Ishikawa (cell line): ENCODE measurements at regions not wholly inside any gene's neighbourhood (a gene's known extent, or its start where the extent isn't known, plus 50 kb on each side); places are given as distances from the start of the nearest gene placed in this dataset.

ENCODE experiments used
- CEBPB ChIP-seq: IDR thresholded peaks from 2 replicates; pipeline ENCODE4 v1.6.1; 2012
- CREB1 ChIP-seq: IDR thresholded peaks from 2 replicates; pipeline ENCODE4 v1.6.1; 2012; ENCODE audit warnings: low read depth
- EGR1 ChIP-seq: IDR thresholded peaks from 2 replicates; pipeline ENCODE4 v1.6.1; 2012
- EP300 ChIP-seq: IDR thresholded peaks from 2 replicates; pipeline ENCODE4 v1.6.1; 2012; ENCODE audit warnings: borderline replicate concordance
- FOXM1 ChIP-seq: IDR thresholded peaks from 2 replicates; pipeline ENCODE4 v1.6.1; 2012; ENCODE audit warnings: low read depth, borderline replicate concordance
- MAX ChIP-seq: IDR thresholded peaks from 2 replicates; pipeline ENCODE4 v1.6.1; 2012
- NFIC ChIP-seq: IDR thresholded peaks from 2 replicates; pipeline ENCODE4 v1.6.1; 2012
- RAD21 ChIP-seq: IDR thresholded peaks from 2 replicates; pipeline ENCODE4 v1.6.1; 2012; ENCODE audit warnings: low read depth
- REST ChIP-seq: IDR thresholded peaks from 2 replicates; pipeline ENCODE4 v1.6.1; 2012; ENCODE audit warnings: low read depth, mild to moderate bottlenecking
- TAF1 ChIP-seq: IDR thresholded peaks from 2 replicates; pipeline ENCODE4 v1.6.1; 2012; ENCODE audit warnings: low read depth, mild to moderate bottlenecking
- TCF12 ChIP-seq: IDR thresholded peaks from 2 replicates; pipeline ENCODE4 v1.6.1; 2012; ENCODE audit warnings: low read depth
- TEAD4 ChIP-seq: IDR thresholded peaks from 2 replicates; pipeline ENCODE4 v1.6.1; 2012
- USF1 ChIP-seq: IDR thresholded peaks from 2 replicates; pipeline ENCODE4 v1.6.1; 2012
- YY1 ChIP-seq: IDR thresholded peaks from 2 replicates; pipeline ENCODE4 v1.6.1; 2012; ENCODE audit warnings: low read depth
- ZBTB7A ChIP-seq: IDR thresholded peaks from 2 replicates; pipeline ENCODE4 v1.6.1; 2012; ENCODE audit warnings: low read depth

- TF ChIP-seq NFIC (no peak), CREB1 (no peak), FOXM1 (no peak), YY1 (no peak), CEBPB (no peak), TCF12 (no peak), REST (no peak), TAF1 (no peak), RAD21 (no peak), MAX (no peak)
Measured at GRCh38 chr12:46903058-46903457, 77.3 kb upstream of the SLC38A4 start.

GRCh38 chr12:46904406-46905238 is 78.8 kb upstream of the SLC38A4 start:
- TF ChIP-seq TCF12: no peak
- TF ChIP-seq EGR1: no peak
- TF ChIP-seq EP300: no peak
- no peak for TF ChIP-seq NFIC
- no peak for TF ChIP-seq TAF1
- no peak for TF ChIP-seq REST
- TF ChIP-seq RAD21: no peak
- no peak for TF ChIP-seq TEAD4
- TF ChIP-seq FOXM1: no peak
- TF ChIP-seq USF1: no peak
- TF ChIP-seq MAX: no peak
- no peak for TF ChIP-seq YY1
- TF ChIP-seq CEBPB: no peak
- TF ChIP-seq CREB1: no peak
- TF ChIP-seq ZBTB7A: no peak

DNA sequence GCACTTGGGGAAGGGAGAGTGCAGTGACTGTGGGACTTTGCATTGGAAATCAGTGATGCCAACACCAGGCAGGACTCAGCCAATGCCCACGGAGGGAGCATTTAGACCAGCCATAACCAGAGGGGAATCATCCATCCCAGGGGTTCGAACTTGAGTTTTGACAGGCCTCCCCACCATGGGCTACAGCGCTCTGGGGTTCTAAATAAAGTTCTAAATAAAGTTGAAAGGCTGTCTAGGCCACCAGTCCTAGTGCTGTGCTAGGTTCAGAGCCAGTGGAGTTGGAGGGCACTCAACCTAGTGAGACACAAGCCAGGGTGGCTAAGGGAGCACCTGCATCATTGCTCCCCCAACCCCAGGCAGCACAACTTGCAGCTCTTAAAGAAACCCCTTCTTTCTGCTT is 82.0 kb upstream of the SLC38A4 start:
- TF ChIP-seq TCF12: no peak
- no peak for TF ChIP-seq YY1
- TF ChIP-seq USF1: no peak
- TF ChIP-seq RAD21: no peak
- no peak for TF ChIP-seq EGR1
- TF ChIP-seq MAX: no peak
- TF ChIP-seq ZBTB7A: no peak
- no peak for TF ChIP-seq CEBPB
- no peak for TF ChIP-seq CREB1
- TF ChIP-seq FOXM1: no peak
- no peak for TF ChIP-seq EP300
- no peak for TF ChIP-seq NFIC
- no peak for TF ChIP-seq REST
- no peak for TF ChIP-seq TAF1
- no peak for TF ChIP-seq TEAD4

DNA sequence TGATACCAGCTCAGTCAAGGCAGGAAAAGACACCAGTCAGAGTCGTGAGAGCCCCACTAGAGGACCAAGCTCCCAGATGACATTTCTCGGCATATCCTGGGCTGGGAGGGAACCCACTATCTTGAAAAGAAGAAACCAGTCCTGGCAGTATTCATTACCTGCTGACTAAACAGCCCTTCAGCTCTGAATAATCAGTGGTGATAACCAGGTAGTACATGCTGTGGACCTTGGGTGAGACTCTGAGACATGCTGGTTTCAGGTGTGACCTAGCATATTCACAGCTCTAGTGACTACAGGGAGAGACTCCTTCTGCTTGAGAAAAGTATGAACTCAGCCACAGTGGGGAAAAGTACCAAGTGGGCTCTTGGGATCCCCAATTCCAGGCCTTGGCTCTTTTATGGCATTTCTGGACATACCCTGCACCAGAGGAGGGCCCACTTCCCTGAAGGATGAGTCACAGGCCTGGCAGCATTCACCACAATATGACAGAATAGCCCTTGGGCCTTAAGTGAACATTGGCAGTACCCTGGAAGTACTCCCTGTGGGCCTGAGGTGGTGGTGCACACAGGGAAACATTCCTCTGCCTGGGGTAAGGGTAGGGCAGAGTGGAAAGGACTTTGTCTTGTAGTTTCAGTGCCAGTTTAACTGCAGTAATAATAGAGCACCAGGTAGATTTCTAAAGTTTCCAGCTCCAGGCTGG is 82.6 kb upstream of the SLC38A4 start:
- TF ChIP-seq CEBPB: no peak
- TF ChIP-seq YY1: no peak
